DMS 273 (cell line): ENCODE measurements at regions not wholly inside any gene's neighbourhood (a gene's known extent, or its start where the extent isn't known, plus 50 kb on each side); places are given as distances from the start of the nearest gene placed in this dataset.
A peak's percentile ranks its signal among the peaks of the same experiment; 100 is the strongest.
"Not testable (repeated sequence)": the region's sequence is repeated elsewhere in the genome, so short reads cannot be mapped to it uniquely, and the experiment has no call there.

Experiments used
- DNase-seq: peaks from one replicate; lab custom pipeline; 2025; ENCODE audit not compliant: unreplicated experiment; lab: John Stamatoyannopoulos, UW

- no peak for DNase-seq
Measured at GRCh38 chr6:67133973-67134372, 1426.9 kb upstream of the EYS start.

GRCh38 chr6:67131827-67132226 lies 1424.8 kb upstream of the EYS start:
- DNase-seq = no peak

- no peak for DNase-seq
Measured at GRCh38 chr6:67129780-67130179, 1422.8 kb upstream of the EYS start.

- no peak for DNase-seq
Measured at GRCh38 chr6:67127041-67127440, 1420.0 kb upstream of the EYS start.

GRCh38 chr6:67121115-67121514 lies 1414.1 kb upstream of the EYS start:
- no peak for DNase-seq

- DNase-seq = no peak
Measured at GRCh38 chr6:67112120-67112519, 1405.1 kb upstream of the EYS start.

GRCh38 chr6:67102743-67103142 lies 1395.7 kb upstream of the EYS start:
- no peak for DNase-seq

- DNase-seq = not testable (repeated sequence)
Measured at GRCh38 chr6:67095618-67096226, 1388.7 kb upstream of the EYS start.

- no peak for DNase-seq
Measured at GRCh38 chr6:67094431-67094946, 1387.5 kb upstream of the EYS start.

- no peak for DNase-seq
Measured at GRCh38 chr6:67073938-67074337, 1366.9 kb upstream of the EYS start.

- no peak for DNase-seq
Measured at GRCh38 chr6:67068781-67069180, 1361.8 kb upstream of the EYS start.

GRCh38 chr6:67064323-67064722 lies 1357.3 kb upstream of the EYS start:
- DNase-seq = no peak

GRCh38 chr6:67047996-67048395 lies 1341.0 kb upstream of the EYS start:
- DNase-seq = no peak

- DNase-seq = no peak
Measured at GRCh38 chr6:67045076-67045475, 1338.0 kb upstream of the EYS start.

- DNase-seq = no peak
Measured at GRCh38 chr6:67031451-67031850, 1324.4 kb upstream of the EYS start.

GRCh38 chr6:67030861-67031260 lies 1323.8 kb upstream of the EYS start:
- DNase-seq = no peak

GRCh38 chr6:67016921-67017460 lies 1310.0 kb upstream of the EYS start:
- no peak for DNase-seq

- no peak for DNase-seq
Measured at GRCh38 chr6:67011441-67011840, 1304.4 kb upstream of the EYS start.

GRCh38 chr6:67009818-67010217 lies 1302.8 kb upstream of the EYS start:
- peak; percentile 5 for DNase-seq

GRCh38 chr6:67003844-67004243 lies 1296.8 kb upstream of the EYS start:
- no peak for DNase-seq

GRCh38 chr6:67000121-67000520 lies 1293.1 kb upstream of the EYS start:
- DNase-seq = no peak

GRCh38 chr6:66997579-66997978 lies 1290.6 kb upstream of the EYS start:
- not testable (repeated sequence) for DNase-seq

- DNase-seq = no peak
Measured at GRCh38 chr6:66995669-66996068, 1288.6 kb upstream of the EYS start.
